ENCODE measurements at regions not wholly inside any gene's neighbourhood (a gene's known extent, or its start where the extent isn't known, plus 50 kb on each side); places are given as distances from the start of the nearest gene placed in this dataset.
A peak's percentile ranks its signal among the peaks of the same experiment; 100 is the strongest.

GRCh38 chr9:129435291-129435690, 185.6 kb downstream of the C9orf50 start:
- Mint-ChIP-seq H3K4me3 (peak overlapping the region; percentile 53), H3K27ac (no peak overlapping the region), H3K27me3 (ENCODE audit: low read depth in 2 of 2) (peaks cover 34 to 44% of the 10 kb centered on the region in 2 donors)

GRCh38 chr9:129434187-129434586, 186.7 kb downstream of the C9orf50 start:
- no peak overlapping the region for H3K4me3 ChIP-seq (ENCODE audit: low read length)
- Mint-ChIP-seq H3K9me3 (no peaks in the 10 kb centered on the region), H3K27ac (no peak overlapping the region), H3K4me3 (no peak overlapping the region), H3K27me3 (ENCODE audit: low read depth in 2 of 2) (peaks cover 29 to 34% of the 10 kb centered on the region in 2 donors), H3K36me3 (no peaks in the 10 kb centered on the region), H3K4me1 (peaks cover 22 to 23% of the 10 kb centered on the region in 2 donors)
- H3K27me3 ChIP-seq (ENCODE audit: control insufficient read depth, insufficient read depth, low read length) = peaks cover 25% of the 10 kb centered on the region
- 77% methylated on average over 2 of the region's 2 CpGs for WGBS (ENCODE audit: insufficient coverage)
- H3K36me3 ChIP-seq (ENCODE audit: control insufficient read depth, insufficient read depth, low read length) = no peaks in the 10 kb centered on the region
- DNase-seq (no peak), ATAC-seq (no peak)
- H3K9me3 ChIP-seq (ENCODE audit: control insufficient read depth, insufficient read depth, low read length) = peaks cover under 1% of the 10 kb centered on the region
- intact Hi-C loops (cut with micrococcal nuclease) = no loop called here
- H3K27ac ChIP-seq (ENCODE audit: low read length) = no peak overlapping the region
- peaks cover 25% of the 10 kb centered on the region for H3K4me1 ChIP-seq (ENCODE audit: control insufficient read depth, insufficient read depth, low read length)
- TF ChIP-seq CTCF (IDR thresholded peaks at IDR 0.05) = no peak

More at GRCh38 chr9:129435291-129435690, 185.6 kb downstream of the C9orf50 start:
- H3K4me1 Mint-ChIP-seq = peaks cover 33 to 34% of the 10 kb centered on the region in 2 donors
- no peak overlapping the region for H3K27ac ChIP-seq (ENCODE audit: low read length)
- intact Hi-C loops (cut with micrococcal nuclease) = no loop called here
- peaks cover 29% of the 10 kb centered on the region for H3K4me1 ChIP-seq (ENCODE audit: control insufficient read depth, insufficient read depth, low read length)
- peaks cover 29% of the 10 kb centered on the region for H3K27me3 ChIP-seq (ENCODE audit: control insufficient read depth, insufficient read depth, low read length)
- no peaks in the 10 kb centered on the region for H3K9me3 Mint-ChIP-seq
- ATAC-seq (no peak), DNase-seq (no peak)
- no peak overlapping the region for H3K4me3 ChIP-seq (ENCODE audit: low read length)
- 90% methylated on average over 12 of the region's 12 CpGs for whole genome bisulfite sequencing (ENCODE audit: insufficient coverage)
- no peak for TF ChIP-seq CTCF (IDR thresholded peaks at IDR 0.05)
- no peaks in the 10 kb centered on the region for H3K36me3 Mint-ChIP-seq
- peaks cover 4% of the 10 kb centered on the region for H3K9me3 ChIP-seq (ENCODE audit: control insufficient read depth, insufficient read depth, low read length)
- H3K36me3 ChIP-seq (ENCODE audit: control insufficient read depth, insufficient read depth, low read length) = no peaks in the 10 kb centered on the region

- Mint-ChIP-seq H3K4me1 (peaks cover 10% of the 10 kb centered on the region in 2 donors), H3K27ac (no peak overlapping the region), H3K27me3 (ENCODE audit: low read depth in 2 of 2) (peaks cover 18% of the 10 kb centered on the region in 2 donors), H3K4me3 (no peak overlapping the region), H3K9me3 (no peaks in the 10 kb centered on the region), H3K36me3 (no peaks in the 10 kb centered on the region)
- 60% methylated on average over 15 of the region's 15 CpGs for WGBS (ENCODE audit: insufficient coverage)
- DNase-seq = no peak
- H3K9me3 ChIP-seq (ENCODE audit: control insufficient read depth, insufficient read depth, low read length) = no peaks in the 10 kb centered on the region
- ATAC-seq = no peak
- H3K36me3 ChIP-seq (ENCODE audit: control insufficient read depth, insufficient read depth, low read length) = no peaks in the 10 kb centered on the region
- H3K4me1 ChIP-seq (ENCODE audit: control insufficient read depth, insufficient read depth, low read length) = peaks cover 13% of the 10 kb centered on the region
- peaks cover 12% of the 10 kb centered on the region for H3K27me3 ChIP-seq (ENCODE audit: control insufficient read depth, insufficient read depth, low read length)
- no peak overlapping the region for H3K4me3 ChIP-seq (ENCODE audit: low read length)
- intact Hi-C loops (cut with micrococcal nuclease) = no loop called here
- H3K27ac ChIP-seq (ENCODE audit: low read length) = no peak overlapping the region
- no peak for TF ChIP-seq CTCF (IDR thresholded peaks at IDR 0.05)
Observed at GRCh38 chr9:129432297-129433154, 188.4 kb downstream of the C9orf50 start.

Data from natural killer cell (primary cell).